DOHH2 (cell line): ENCODE measurements at regions not wholly inside any gene's neighbourhood (a gene's known extent, or its start where the extent isn't known, plus 50 kb on each side); places are given as distances from the start of the nearest gene placed in this dataset.

Experiments
- EZH2phosphoT487 ChIP-seq: fragments of 200-600 bp; sonication (generic); IDR thresholded peaks from 2 replicates; pipeline ENCODE4 v1.6.1; 2017; ENCODE audit warnings: borderline replicate concordance, mild to moderate bottlenecking, antibody characterized with exemption, low read length, moderate library complexity, mixed read lengths
- TF ChIP-seq, protein P1 (sequence below): fragments of 200-600 bp; sonication (generic); IDR thresholded peaks from one replicate; pipeline ENCODE4 v1.5.1; 2014; ENCODE audit warnings: antibody characterized with exemption, mild to moderate bottlenecking, low read depth, low read length; ENCODE audit not compliant: poor library complexity, severe bottlenecking

DNA sequence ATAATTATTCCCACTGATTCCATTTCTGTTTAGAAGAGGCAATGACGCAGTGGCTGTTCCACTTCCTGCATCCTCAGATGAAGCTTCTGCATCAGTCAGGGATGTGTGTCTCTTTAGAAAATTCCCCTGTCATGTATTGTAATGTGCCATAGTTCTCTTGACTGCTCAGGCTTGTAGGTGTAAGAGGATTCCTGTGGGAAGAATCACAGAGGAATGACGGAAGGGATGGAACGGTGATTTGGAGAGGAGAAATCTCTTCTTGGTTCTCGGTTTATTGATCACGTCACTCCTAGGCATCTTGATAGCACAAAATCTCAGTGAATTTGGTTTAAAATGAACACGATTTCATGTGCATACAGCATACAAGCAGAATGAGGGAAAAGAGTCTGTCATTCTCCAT lies 69.8 kb upstream of the PRKCQ start:
- TF ChIP-seq, protein P1, sequence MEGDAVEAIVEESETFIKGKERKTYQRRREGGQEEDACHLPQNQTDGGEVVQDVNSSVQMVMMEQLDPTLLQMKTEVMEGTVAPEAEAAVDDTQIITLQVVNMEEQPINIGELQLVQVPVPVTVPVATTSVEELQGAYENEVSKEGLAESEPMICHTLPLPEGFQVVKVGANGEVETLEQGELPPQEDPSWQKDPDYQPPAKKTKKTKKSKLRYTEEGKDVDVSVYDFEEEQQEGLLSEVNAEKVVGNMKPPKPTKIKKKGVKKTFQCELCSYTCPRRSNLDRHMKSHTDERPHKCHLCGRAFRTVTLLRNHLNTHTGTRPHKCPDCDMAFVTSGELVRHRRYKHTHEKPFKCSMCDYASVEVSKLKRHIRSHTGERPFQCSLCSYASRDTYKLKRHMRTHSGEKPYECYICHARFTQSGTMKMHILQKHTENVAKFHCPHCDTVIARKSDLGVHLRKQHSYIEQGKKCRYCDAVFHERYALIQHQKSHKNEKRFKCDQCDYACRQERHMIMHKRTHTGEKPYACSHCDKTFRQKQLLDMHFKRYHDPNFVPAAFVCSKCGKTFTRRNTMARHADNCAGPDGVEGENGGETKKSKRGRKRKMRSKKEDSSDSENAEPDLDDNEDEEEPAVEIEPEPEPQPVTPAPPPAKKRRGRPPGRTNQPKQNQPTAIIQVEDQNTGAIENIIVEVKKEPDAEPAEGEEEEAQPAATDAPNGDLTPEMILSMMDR = no peak
- TF ChIP-seq EZH2phosphoT487 = no peak
